Parathyroid adenoma (tissue), 2 donors: ENCODE measurements at regions not wholly inside any gene's neighbourhood (a gene's known extent, or its start where the extent isn't known, plus 50 kb on each side); places are given as distances from the start of the nearest gene placed in this dataset.

Experiments
- H2AFZ ChIP-seq: fragments of 300-600 bp; sonication (generic); one replicate; pipeline ENCODE4 v1.7.0; 2017; ENCODE audit warnings: antibody characterized with exemption, mild to moderate bottlenecking
- H3K27ac ChIP-seq: fragments of 300-600 bp; sonication (generic); one replicate; pipeline ENCODE4 v1.7.0; 2017
- H3K27me3 ChIP-seq: fragments of 300-600 bp; sonication (generic); one replicate; pipeline ENCODE4 v1.7.0; 2017; ENCODE audit warnings: low read length; ENCODE audit not compliant: control insufficient read depth, insufficient read depth
- H3K36me3 ChIP-seq: fragments of 300-600 bp; sonication (generic); one replicate; pipeline ENCODE4 v1.7.0; 2017; ENCODE audit warnings: low read length; ENCODE audit not compliant: control insufficient read depth, insufficient read depth
- H3K4me1 ChIP-seq: fragments of 300-600 bp; sonication (generic); one replicate; pipeline ENCODE4 v1.7.0; 2017; ENCODE audit warnings: control low read depth
- H3K4me2 ChIP-seq: fragments of 300-600 bp; sonication (generic); one replicate; pipeline ENCODE4 v1.7.0; 2017; ENCODE audit warnings: low read length
- H3K4me3 ChIP-seq: fragments of 300-600 bp; sonication (generic); one replicate; pipeline ENCODE4 v1.7.0; 2017; ENCODE audit warnings: low read depth, low read length
- H3K79me2 ChIP-seq: fragments of 300-600 bp; sonication (generic); one replicate; pipeline ENCODE4 v1.7.0; 2017; ENCODE audit warnings: control low read depth
- H3K9ac ChIP-seq: fragments of 300-600 bp; sonication (generic); one replicate; pipeline ENCODE4 v1.7.0; 2017; ENCODE audit warnings: mild to moderate bottlenecking
- H3K9me3 ChIP-seq: fragments of 300-600 bp; sonication (generic); one replicate; pipeline ENCODE4 v1.7.0; 2017; ENCODE audit warnings: low read length; ENCODE audit not compliant: control insufficient read depth
- TF ChIP-seq, protein P1 (sequence below): fragments of 300-600 bp; sonication (generic); IDR thresholded peaks from one replicate; pipeline ENCODE4 v1.7.0; 2017; ENCODE audit warnings: antibody characterized with exemption, mild to moderate bottlenecking
- donor health status: primary hyperparathyroidism.

DNA sequence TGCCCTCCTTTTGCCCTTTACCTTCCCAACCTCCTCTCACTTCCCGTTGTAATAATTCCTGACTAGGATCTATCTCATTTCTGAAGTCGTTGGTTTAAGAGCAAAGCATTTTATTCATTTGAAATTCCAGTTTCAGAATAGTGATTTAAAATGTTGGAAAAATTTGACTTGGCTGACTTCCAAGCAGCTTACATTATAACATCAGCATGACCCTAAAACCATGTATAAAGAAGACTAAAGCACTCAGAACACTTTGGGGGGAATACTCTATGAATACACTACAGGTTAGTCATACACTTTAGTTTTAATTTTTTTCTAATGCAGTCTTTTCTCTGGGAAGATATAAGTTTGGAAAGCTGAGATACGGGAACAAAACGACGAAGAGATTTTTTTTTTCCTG, 161.1 kb downstream of the BTG1 start:
- TF ChIP-seq, protein P1, sequence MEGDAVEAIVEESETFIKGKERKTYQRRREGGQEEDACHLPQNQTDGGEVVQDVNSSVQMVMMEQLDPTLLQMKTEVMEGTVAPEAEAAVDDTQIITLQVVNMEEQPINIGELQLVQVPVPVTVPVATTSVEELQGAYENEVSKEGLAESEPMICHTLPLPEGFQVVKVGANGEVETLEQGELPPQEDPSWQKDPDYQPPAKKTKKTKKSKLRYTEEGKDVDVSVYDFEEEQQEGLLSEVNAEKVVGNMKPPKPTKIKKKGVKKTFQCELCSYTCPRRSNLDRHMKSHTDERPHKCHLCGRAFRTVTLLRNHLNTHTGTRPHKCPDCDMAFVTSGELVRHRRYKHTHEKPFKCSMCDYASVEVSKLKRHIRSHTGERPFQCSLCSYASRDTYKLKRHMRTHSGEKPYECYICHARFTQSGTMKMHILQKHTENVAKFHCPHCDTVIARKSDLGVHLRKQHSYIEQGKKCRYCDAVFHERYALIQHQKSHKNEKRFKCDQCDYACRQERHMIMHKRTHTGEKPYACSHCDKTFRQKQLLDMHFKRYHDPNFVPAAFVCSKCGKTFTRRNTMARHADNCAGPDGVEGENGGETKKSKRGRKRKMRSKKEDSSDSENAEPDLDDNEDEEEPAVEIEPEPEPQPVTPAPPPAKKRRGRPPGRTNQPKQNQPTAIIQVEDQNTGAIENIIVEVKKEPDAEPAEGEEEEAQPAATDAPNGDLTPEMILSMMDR: no peak
- no peak overlapping the region for H3K4me3 ChIP-seq
- H3K9me3 ChIP-seq: no peaks in the 10 kb centered on the region
- H3K4me1 ChIP-seq: peaks cover 10% of the 10 kb centered on the region
- no peak overlapping the region for H3K27ac ChIP-seq
- H3K79me2 ChIP-seq: no peaks in the 10 kb centered on the region
- H3K4me2 ChIP-seq: no peak overlapping the region
- H3K9ac ChIP-seq: no peak overlapping the region
- no peaks in the 10 kb centered on the region for H3K27me3 ChIP-seq
- no peaks in the 10 kb centered on the region for H3K36me3 ChIP-seq
- no peak overlapping the region for H2AFZ ChIP-seq

DNA sequence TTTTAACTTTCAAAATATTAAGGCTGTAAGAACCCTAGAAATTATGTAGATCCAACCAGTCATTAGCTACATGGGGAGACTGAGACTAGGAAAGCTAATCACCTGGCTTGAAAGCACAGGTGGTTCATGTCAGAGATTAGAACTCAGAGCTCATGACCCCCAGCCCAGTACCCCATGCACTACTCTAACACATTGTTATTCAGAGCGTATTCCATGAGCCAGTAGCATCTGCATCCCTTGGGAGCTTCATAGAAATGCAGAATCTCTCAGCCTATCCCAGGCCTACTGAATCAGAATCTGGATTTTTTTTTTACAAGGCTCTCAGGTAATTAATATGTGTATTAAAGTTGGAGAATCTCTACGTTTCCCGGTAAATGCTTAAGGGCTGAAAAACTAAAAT, 161.7 kb downstream of the BTG1 start:
- Histone ChIP-seq H3K9me3 (no peaks in the 10 kb centered on the region), H3K4me2 (no peak overlapping the region), H3K4me3 (no peak overlapping the region), H3K9ac (no peak overlapping the region), H3K27me3 (no peaks in the 10 kb centered on the region), H3K4me1 (peaks cover 10% of the 10 kb centered on the region), H3K36me3 (no peaks in the 10 kb centered on the region), H2AFZ (no peak overlapping the region), H3K27ac (no peak overlapping the region), H3K79me2 (no peaks in the 10 kb centered on the region)
- TF ChIP-seq, protein P1: no peak

DNA sequence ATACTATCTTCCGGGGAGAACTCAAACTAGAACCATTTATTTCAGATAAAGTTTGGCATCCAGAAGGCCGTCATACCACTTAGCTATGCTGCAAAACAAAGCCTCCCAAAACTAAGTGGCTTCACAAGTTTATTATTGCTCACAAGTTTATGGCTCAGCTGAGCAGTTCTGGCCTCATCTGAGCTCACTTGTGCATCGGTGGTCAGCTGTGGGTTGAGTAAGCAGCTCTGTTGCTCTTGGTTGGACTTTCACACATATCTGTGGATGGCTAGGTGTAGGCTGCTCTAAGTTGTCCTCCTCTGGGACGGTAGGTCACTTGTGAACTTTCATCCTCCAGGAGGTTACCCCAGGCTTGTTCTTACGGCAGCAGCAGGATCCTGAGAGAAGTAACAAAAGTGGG, 162.7 kb downstream of the BTG1 start:
- no peak overlapping the region for H3K27ac ChIP-seq
- peaks cover 10% of the 10 kb centered on the region for H3K4me1 ChIP-seq
- H3K9ac ChIP-seq: no peak overlapping the region
- TF ChIP-seq, protein P1: no peak
- no peak overlapping the region for H3K4me3 ChIP-seq
- peak overlapping the region; percentile 21 for H2AFZ ChIP-seq
- no peak overlapping the region for H3K4me2 ChIP-seq
- no peaks in the 10 kb centered on the region for H3K36me3 ChIP-seq
- H3K9me3 ChIP-seq: no peaks in the 10 kb centered on the region
- no peaks in the 10 kb centered on the region for H3K79me2 ChIP-seq
- H3K27me3 ChIP-seq: no peaks in the 10 kb centered on the region

DNA sequence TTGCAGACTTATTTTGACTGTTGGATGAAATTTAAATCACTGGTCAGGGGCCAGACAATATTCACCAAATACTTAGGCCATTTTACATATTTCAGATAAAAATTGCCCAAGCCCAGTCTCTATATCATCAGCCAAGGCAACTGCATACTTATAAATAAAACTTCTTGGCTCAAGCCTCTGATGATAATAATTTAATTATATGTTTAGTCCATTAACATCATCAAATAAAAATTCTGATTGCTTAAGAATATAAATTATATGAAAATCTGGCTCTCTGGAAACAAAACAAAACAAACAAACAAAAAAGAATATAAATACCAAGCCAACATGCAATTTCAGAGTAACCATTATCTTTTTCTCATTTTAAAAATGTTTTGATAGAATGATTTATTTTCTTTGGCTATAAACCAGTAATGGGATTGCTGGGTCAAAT, 165.2 kb downstream of the BTG1 start:
- H3K4me3 ChIP-seq: no peak overlapping the region
- no peaks in the 10 kb centered on the region for H3K9me3 ChIP-seq
- TF ChIP-seq, protein P1: no peak
- H3K9ac ChIP-seq: no peak overlapping the region
- no peaks in the 10 kb centered on the region for H3K79me2 ChIP-seq
- H2AFZ ChIP-seq: no peak overlapping the region
- no peaks in the 10 kb centered on the region for H3K27me3 ChIP-seq
- no peak overlapping the region for H3K27ac ChIP-seq
- H3K36me3 ChIP-seq: no peaks in the 10 kb centered on the region
- H3K4me1 ChIP-seq: peaks cover 3% of the 10 kb centered on the region
- H3K4me2 ChIP-seq: no peak overlapping the region

DNA sequence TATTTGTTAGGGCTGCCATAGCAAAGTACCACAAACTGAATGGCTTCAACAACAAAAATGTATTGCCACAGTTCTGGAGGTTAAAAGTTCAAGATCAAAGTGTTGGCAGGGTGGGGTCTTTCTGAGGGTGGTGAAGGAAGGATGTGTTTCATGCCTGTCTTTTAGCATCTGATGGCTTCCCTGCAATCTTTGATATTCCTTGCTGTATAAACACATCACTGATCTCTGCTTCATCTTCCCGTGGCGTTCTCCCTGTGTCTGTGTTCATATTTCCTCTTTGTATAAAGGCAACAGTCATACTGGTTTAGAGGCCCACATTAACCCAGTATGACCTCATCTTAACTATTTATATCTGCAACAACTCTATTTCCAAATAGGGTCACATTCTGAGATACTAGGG, 167.5 kb downstream of the BTG1 start:
- H3K9ac ChIP-seq: no peak overlapping the region
- peak overlapping the region; percentile 24 for H2AFZ ChIP-seq
- no peak overlapping the region for H3K4me3 ChIP-seq
- TF ChIP-seq, protein P1: no peak
- no peaks in the 10 kb centered on the region for H3K27me3 ChIP-seq
- no peaks in the 10 kb centered on the region for H3K79me2 ChIP-seq
- H3K36me3 ChIP-seq: no peaks in the 10 kb centered on the region
- no peaks in the 10 kb centered on the region for H3K9me3 ChIP-seq
- H3K27ac ChIP-seq: no peak overlapping the region
- no peaks in the 10 kb centered on the region for H3K4me1 ChIP-seq
- no peak overlapping the region for H3K4me2 ChIP-seq
